GM23338 (cell line): ENCODE measurements at regions not wholly inside any gene's neighbourhood (a gene's known extent, or its start where the extent isn't known, plus 50 kb on each side); places are given as distances from the start of the nearest gene placed in this dataset.

Source experiments
- CTCF ChIP-seq, 2 experiments: fragments of 200-600 bp in 1 of 2; sonication (generic) in 1 of 2; conservative IDR thresholded peaks; 2 replicates each; pipeline versions ENCODE4 v1.5.1 to v1.6.1; 2016 to 2017; ENCODE audit warnings: antibody characterized with exemption in 2 of 2, low read depth in 2 of 2, mild to moderate bottlenecking in 2 of 2, moderate library complexity in 1 of 2
- EZH2 ChIP-seq: fragments of 200-600 bp; sonication (generic); IDR thresholded peaks from one replicate; pipeline ENCODE4 v1.8.0; 2017; ENCODE audit warnings: antibody characterized with exemption, mild to moderate bottlenecking, low read depth; ENCODE audit not compliant: unreplicated experiment
- JUNB ChIP-seq: IDR thresholded peaks from one replicate; pipeline ENCODE4 v1.6.1; 2016; ENCODE audit warnings: antibody characterized with exemption; ENCODE audit not compliant: unreplicated experiment
- ZNF114 ChIP-seq: fragments of 250-450 bp; sonication (Bioruptor Pico); IDR thresholded peaks from 2 replicates; pipeline ENCODE4 v1.5.0; 2020; ENCODE audit warnings: mild to moderate bottlenecking, moderate library complexity
- TF ChIP-seq, protein P1 (sequence below): fragments of 250-450 bp; sonication (Bioruptor Pico); IDR thresholded peaks from 2 replicates; pipeline ENCODE4 v1.5.0; 2020; ENCODE audit warnings: mild to moderate bottlenecking, moderate library complexity
- TF ChIP-seq, protein P2 (sequence below): IDR thresholded peaks from one replicate; pipeline ENCODE4 v1.6.1; 2018; ENCODE audit warnings: antibody characterized with exemption; ENCODE audit not compliant: unreplicated experiment

GRCh38 chr2:8310557-8311455 is 371.1 kb upstream of the ID2 start (continued):
- TF ChIP-seq, protein P1, sequence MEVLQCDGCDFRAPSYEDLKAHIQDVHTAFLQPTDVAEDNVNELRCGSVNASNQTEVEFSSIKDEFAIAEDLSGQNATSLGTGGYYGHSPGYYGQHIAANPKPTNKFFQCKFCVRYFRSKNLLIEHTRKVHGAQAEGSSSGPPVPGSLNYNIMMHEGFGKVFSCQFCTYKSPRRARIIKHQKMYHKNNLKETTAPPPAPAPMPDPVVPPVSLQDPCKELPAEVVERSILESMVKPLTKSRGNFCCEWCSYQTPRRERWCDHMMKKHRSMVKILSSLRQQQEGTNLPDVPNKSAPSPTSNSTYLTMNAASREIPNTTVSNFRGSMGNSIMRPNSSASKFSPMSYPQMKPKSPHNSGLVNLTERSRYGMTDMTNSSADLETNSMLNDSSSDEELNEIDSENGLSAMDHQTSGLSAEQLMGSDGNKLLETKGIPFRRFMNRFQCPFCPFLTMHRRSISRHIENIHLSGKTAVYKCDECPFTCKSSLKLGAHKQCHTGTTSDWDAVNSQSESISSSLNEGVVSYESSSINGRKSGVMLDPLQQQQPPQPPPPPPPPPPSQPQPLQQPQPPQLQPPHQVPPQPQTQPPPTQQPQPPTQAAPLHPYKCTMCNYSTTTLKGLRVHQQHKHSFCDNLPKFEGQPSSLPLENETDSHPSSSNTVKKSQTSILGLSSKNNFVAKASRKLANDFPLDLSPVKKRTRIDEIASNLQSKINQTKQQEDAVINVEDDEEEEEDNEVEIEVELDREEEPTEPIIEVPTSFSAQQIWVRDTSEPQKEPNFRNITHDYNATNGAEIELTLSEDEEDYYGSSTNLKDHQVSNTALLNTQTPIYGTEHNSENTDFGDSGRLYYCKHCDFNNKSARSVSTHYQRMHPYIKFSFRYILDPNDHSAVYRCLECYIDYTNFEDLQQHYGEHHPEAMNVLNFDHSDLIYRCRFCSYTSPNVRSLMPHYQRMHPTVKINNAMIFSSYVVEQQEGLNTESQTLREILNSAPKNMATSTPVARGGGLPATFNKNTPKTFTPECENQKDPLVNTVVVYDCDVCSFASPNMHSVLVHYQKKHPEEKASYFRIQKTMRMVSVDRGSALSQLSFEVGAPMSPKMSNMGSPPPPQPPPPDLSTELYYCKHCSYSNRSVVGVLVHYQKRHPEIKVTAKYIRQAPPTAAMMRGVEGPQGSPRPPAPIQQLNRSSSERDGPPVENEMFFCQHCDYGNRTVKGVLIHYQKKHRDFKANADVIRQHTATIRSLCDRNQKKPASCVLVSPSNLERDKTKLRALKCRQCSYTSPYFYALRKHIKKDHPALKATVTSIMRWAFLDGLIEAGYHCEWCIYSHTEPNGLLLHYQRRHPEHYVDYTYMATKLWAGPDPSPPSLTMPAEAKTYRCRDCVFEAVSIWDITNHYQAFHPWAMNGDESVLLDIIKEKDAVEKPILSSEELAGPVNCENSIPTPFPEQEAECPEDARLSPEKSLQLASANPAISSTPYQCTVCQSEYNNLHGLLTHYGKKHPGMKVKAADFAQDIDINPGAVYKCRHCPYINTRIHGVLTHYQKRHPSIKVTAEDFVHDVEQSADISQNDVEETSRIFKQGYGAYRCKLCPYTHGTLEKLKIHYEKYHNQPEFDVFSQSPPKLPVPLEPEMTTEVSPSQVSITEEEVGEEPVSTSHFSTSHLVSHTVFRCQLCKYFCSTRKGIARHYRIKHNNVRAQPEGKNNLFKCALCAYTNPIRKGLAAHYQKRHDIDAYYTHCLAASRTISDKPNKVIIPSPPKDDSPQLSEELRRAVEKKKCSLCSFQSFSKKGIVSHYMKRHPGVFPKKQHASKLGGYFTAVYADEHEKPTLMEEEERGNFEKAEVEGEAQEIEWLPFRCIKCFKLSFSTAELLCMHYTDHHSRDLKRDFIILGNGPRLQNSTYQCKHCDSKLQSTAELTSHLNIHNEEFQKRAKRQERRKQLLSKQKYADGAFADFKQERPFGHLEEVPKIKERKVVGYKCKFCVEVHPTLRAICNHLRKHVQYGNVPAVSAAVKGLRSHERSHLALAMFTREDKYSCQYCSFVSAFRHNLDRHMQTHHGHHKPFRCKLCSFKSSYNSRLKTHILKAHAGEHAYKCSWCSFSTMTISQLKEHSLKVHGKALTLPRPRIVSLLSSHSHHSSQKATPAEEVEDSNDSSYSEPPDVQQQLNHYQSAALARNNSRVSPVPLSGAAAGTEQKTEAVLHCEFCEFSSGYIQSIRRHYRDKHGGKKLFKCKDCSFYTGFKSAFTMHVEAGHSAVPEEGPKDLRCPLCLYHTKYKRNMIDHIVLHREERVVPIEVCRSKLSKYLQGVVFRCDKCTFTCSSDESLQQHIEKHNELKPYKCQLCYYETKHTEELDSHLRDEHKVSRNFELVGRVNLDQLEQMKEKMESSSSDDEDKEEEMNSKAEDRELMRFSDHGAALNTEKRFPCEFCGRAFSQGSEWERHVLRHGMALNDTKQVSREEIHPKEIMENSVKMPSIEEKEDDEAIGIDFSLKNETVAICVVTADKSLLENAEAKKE (CRISPR knock-in tag): no peak
- TF ChIP-seq EZH2 (no peak), CTCF (conservative IDR thresholded peaks at IDR 0.05; ENCODE audit: low read depth in 2 of 2) (no peak), JUNB (no peak), ZNF114 (no peak)
- TF ChIP-seq, protein P2, sequence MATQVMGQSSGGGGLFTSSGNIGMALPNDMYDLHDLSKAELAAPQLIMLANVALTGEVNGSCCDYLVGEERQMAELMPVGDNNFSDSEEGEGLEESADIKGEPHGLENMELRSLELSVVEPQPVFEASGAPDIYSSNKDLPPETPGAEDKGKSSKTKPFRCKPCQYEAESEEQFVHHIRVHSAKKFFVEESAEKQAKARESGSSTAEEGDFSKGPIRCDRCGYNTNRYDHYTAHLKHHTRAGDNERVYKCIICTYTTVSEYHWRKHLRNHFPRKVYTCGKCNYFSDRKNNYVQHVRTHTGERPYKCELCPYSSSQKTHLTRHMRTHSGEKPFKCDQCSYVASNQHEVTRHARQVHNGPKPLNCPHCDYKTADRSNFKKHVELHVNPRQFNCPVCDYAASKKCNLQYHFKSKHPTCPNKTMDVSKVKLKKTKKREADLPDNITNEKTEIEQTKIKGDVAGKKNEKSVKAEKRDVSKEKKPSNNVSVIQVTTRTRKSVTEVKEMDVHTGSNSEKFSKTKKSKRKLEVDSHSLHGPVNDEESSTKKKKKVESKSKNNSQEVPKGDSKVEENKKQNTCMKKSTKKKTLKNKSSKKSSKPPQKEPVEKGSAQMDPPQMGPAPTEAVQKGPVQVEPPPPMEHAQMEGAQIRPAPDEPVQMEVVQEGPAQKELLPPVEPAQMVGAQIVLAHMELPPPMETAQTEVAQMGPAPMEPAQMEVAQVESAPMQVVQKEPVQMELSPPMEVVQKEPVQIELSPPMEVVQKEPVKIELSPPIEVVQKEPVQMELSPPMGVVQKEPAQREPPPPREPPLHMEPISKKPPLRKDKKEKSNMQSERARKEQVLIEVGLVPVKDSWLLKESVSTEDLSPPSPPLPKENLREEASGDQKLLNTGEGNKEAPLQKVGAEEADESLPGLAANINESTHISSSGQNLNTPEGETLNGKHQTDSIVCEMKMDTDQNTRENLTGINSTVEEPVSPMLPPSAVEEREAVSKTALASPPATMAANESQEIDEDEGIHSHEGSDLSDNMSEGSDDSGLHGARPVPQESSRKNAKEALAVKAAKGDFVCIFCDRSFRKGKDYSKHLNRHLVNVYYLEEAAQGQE: no peak
